22Rv1 (cell line): ENCODE measurements at regions not wholly inside any gene's neighbourhood (a gene's known extent, or its start where the extent isn't known, plus 50 kb on each side); places are given as distances from the start of the nearest gene placed in this dataset.

ENCODE experiments used
- ZFX ChIP-seq: fragments of 450-650 bp; IDR thresholded peaks from 2 replicates; pipeline ENCODE4 v1.6.1; 2017; ENCODE audit warnings: antibody characterized with exemption, borderline replicate concordance
- TF ChIP-seq, protein P1 (sequence below): fragments of 450-650 bp; IDR thresholded peaks from 2 replicates; pipeline ENCODE4 v1.5.1; 2017; ENCODE audit warnings: mild to moderate bottlenecking

GRCh38 chr14:26323869-26324268 is 274.0 kb downstream of the NOVA1 start:
- TF ChIP-seq, protein P1, sequence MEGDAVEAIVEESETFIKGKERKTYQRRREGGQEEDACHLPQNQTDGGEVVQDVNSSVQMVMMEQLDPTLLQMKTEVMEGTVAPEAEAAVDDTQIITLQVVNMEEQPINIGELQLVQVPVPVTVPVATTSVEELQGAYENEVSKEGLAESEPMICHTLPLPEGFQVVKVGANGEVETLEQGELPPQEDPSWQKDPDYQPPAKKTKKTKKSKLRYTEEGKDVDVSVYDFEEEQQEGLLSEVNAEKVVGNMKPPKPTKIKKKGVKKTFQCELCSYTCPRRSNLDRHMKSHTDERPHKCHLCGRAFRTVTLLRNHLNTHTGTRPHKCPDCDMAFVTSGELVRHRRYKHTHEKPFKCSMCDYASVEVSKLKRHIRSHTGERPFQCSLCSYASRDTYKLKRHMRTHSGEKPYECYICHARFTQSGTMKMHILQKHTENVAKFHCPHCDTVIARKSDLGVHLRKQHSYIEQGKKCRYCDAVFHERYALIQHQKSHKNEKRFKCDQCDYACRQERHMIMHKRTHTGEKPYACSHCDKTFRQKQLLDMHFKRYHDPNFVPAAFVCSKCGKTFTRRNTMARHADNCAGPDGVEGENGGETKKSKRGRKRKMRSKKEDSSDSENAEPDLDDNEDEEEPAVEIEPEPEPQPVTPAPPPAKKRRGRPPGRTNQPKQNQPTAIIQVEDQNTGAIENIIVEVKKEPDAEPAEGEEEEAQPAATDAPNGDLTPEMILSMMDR: no peak
- no peak for TF ChIP-seq ZFX
